ENCODE measurements at regions not wholly inside any gene's neighbourhood (a gene's known extent, or its start where the extent isn't known, plus 50 kb on each side); places are given as distances from the start of the nearest gene placed in this dataset.

DNA sequence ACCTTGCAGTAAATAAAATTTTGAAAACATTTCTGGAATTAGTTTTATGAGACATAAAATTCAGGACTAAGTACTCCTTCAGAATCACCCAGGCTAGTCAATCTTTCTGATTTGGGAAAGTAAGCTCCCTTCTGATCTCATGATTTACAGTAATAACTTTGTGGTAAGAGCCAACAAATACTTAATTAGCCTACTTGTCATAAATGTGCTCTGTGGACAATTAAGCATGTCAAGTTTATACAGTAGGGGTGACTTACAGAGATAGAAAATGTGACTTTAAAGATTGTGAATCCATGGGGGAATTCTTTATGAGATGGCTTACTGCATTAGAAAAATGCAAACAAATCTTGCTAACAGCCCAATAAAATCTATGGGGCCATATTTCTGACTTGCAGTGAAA, 616.9 kb upstream of the GHITM start:
- Histone ChIP-seq H3K36me3 (ENCODE audit: control insufficient read depth in 2 of 2, extremely low read depth in 1 of 2, insufficient read depth in 2 of 2, low read length in 2 of 2) (no peaks in the 10 kb centered on the region), H3K27ac (ENCODE audit: control insufficient read depth, insufficient read depth, low read length) (no peak overlapping the region), H3K79me2 (ENCODE audit: control insufficient read depth, insufficient read depth, low read length) (no peaks in the 10 kb centered on the region), H3K4me3 (ENCODE audit: control insufficient read depth in 2 of 3, extremely low read depth in 1 of 3, insufficient read depth in 2 of 3, low read depth in 1 of 3, low read length in 3 of 3) (no peak overlapping the region), H3K9ac (ENCODE audit: control insufficient read depth, extremely low read depth, insufficient read depth, low read length) (no peak overlapping the region), H4K20me1 (ENCODE audit: control insufficient read depth, extremely low read depth, insufficient read depth, low read length) (no peaks in the 10 kb centered on the region), H3K4me1 (ENCODE audit: control insufficient read depth, extremely low read depth, insufficient read depth, low read length) (no peaks in the 10 kb centered on the region), H3K9me1 (ENCODE audit: control insufficient read depth, extremely low read depth, insufficient read depth, low read length) (no peaks in the 10 kb centered on the region), H3K9me3 (ENCODE audit: control insufficient read depth, low read depth, low read length) (no peaks in the 10 kb centered on the region), H3K4me2 (ENCODE audit: control insufficient read depth, extremely low read depth, insufficient read depth, low read depth, low read length) (no peak overlapping the region), H3K27me3 (ENCODE audit: control insufficient read depth, extremely low read depth, insufficient read depth, low read length) (no peaks in the 10 kb centered on the region), H2AFZ (ENCODE audit: control insufficient read depth, low read length) (no peak overlapping the region)
- FAIRE-seq: no peak
- no peak for DNase-seq (ENCODE audit: low read depth, low spot score)
- dilution Hi-C loops (cut with MboI; ENCODE audit: extremely low pct_ligation_motif_present, low sequenced_read_pairs): no loop called here
- no peak for TF ChIP-seq EZH2 (IDR thresholded peaks at IDR 0.05; ENCODE audit: low read length)
- TF ChIP-seq, protein P1, sequence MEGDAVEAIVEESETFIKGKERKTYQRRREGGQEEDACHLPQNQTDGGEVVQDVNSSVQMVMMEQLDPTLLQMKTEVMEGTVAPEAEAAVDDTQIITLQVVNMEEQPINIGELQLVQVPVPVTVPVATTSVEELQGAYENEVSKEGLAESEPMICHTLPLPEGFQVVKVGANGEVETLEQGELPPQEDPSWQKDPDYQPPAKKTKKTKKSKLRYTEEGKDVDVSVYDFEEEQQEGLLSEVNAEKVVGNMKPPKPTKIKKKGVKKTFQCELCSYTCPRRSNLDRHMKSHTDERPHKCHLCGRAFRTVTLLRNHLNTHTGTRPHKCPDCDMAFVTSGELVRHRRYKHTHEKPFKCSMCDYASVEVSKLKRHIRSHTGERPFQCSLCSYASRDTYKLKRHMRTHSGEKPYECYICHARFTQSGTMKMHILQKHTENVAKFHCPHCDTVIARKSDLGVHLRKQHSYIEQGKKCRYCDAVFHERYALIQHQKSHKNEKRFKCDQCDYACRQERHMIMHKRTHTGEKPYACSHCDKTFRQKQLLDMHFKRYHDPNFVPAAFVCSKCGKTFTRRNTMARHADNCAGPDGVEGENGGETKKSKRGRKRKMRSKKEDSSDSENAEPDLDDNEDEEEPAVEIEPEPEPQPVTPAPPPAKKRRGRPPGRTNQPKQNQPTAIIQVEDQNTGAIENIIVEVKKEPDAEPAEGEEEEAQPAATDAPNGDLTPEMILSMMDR (optimal IDR thresholded peaks at IDR 0.05 in 1 of 3, IDR thresholded peaks at IDR 0.05 in 1 of 3, conservative IDR thresholded peaks at IDR 0.05 in 1 of 3; ENCODE audit: extremely low read depth in 1 of 3, insufficient read depth in 2 of 3, low read length in 3 of 3): no peak

DNA sequence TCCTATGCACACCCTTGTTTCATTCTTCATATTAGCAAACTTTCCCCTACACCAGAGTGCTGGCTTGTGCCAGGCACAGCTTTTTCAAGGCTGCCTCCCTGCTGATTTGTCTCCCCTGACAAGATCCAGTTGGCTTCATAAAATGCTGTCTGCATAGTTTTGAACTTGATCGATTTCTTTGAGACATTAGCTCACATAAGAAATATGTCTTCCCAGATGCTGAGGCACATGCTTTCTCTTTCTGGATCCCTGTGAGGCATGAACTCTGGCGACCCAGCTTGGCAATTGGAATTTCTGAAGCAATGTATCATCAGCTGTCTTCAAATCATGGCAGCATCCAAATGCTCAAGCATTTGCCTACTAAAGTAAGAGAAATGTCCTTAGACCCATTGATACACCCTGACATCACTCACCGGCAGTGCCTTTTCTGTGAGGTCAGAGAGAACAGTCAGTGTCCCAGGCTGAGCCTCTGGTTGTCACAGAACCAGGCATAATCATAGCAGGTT, 616.4 kb upstream of the GHITM start:
- no peak overlapping the region for H3K27ac ChIP-seq (ENCODE audit: control insufficient read depth, insufficient read depth, low read length)
- no peak for FAIRE-seq
- H3K79me2 ChIP-seq (ENCODE audit: control insufficient read depth, insufficient read depth, low read length): no peaks in the 10 kb centered on the region
- no peak for TF ChIP-seq EZH2 (IDR thresholded peaks at IDR 0.05; ENCODE audit: low read length)
- TF ChIP-seq, protein P1 (optimal IDR thresholded peaks at IDR 0.05 in 1 of 3, IDR thresholded peaks at IDR 0.05 in 1 of 3, conservative IDR thresholded peaks at IDR 0.05 in 1 of 3; ENCODE audit: extremely low read depth in 1 of 3, insufficient read depth in 2 of 3, low read length in 3 of 3): no peak
- dilution Hi-C loops (cut with MboI; ENCODE audit: extremely low pct_ligation_motif_present, low sequenced_read_pairs): no loop called here
- no peak overlapping the region for H2AFZ ChIP-seq (ENCODE audit: control insufficient read depth, low read length)
- H3K4me1 ChIP-seq (ENCODE audit: control insufficient read depth, extremely low read depth, insufficient read depth, low read length): no peaks in the 10 kb centered on the region
- H3K9me3 ChIP-seq (ENCODE audit: control insufficient read depth, low read depth, low read length): no peaks in the 10 kb centered on the region
- H3K27me3 ChIP-seq (ENCODE audit: control insufficient read depth, extremely low read depth, insufficient read depth, low read length): no peaks in the 10 kb centered on the region
- H3K4me2 ChIP-seq (ENCODE audit: control insufficient read depth, extremely low read depth, insufficient read depth, low read depth, low read length): no peak overlapping the region
- no peaks in the 10 kb centered on the region for H4K20me1 ChIP-seq (ENCODE audit: control insufficient read depth, extremely low read depth, insufficient read depth, low read length)
- no peak overlapping the region for H3K4me3 ChIP-seq (ENCODE audit: control insufficient read depth in 2 of 3, extremely low read depth in 1 of 3, insufficient read depth in 2 of 3, low read depth in 1 of 3, low read length in 3 of 3)
- H3K9me1 ChIP-seq (ENCODE audit: control insufficient read depth, extremely low read depth, insufficient read depth, low read length): no peaks in the 10 kb centered on the region
- DNase-seq (ENCODE audit: low read depth, low spot score): no peak
- H3K9ac ChIP-seq (ENCODE audit: control insufficient read depth, extremely low read depth, insufficient read depth, low read length): no peak overlapping the region
- no peaks in the 10 kb centered on the region for H3K36me3 ChIP-seq (ENCODE audit: control insufficient read depth in 2 of 2, extremely low read depth in 1 of 2, insufficient read depth in 2 of 2, low read length in 2 of 2)

Data from keratinocyte (primary cell).